AG08396 (cell line): ENCODE measurements at regions not wholly inside any gene's neighbourhood (a gene's known extent, or its start where the extent isn't known, plus 50 kb on each side); places are given as distances from the start of the nearest gene placed in this dataset.
A peak's percentile ranks its signal among the peaks of the same experiment; 100 is the strongest.
"Not testable (repeated sequence)": the region's sequence is repeated elsewhere in the genome, so short reads cannot be mapped to it uniquely, and the experiment has no call there.

Source experiments
- DNase-seq: peaks from one replicate; pipeline ENCODE4 v3.0.0; 2012; ENCODE audit warnings: low spot score, mixed read lengths

DNA sequence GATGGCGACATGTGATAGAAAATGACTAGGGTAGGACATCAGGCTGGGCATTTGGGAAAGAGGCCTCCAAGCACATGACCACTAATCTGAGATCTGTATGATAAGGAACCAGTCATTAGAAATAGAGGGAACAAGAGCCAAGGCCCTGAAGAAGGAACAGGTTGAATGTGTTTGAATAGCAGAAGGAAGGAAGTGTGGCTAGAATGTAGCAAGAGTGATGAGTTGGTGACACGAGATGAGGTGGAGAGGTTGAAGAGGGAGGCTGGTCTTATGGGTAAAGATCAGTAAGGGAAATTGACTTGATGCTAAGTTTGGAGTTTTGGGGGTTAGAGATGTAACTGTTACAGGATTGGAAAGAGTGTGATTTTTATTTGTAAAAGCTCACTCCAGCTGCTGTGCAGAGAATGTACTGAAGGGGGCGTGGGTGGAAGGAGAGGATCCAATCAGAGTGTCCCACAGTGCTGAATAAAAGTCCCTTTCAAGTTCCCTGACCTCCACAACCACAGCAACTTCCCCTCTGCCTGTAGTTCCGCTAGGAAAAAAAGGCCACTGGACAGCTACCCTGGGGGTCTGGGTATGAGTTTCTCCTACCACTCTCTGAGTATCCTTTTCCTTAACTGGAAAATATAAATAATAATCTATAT, 295.0 kb downstream of the OMA1 start:
- peak; percentile 35 for DNase-seq

DNA sequence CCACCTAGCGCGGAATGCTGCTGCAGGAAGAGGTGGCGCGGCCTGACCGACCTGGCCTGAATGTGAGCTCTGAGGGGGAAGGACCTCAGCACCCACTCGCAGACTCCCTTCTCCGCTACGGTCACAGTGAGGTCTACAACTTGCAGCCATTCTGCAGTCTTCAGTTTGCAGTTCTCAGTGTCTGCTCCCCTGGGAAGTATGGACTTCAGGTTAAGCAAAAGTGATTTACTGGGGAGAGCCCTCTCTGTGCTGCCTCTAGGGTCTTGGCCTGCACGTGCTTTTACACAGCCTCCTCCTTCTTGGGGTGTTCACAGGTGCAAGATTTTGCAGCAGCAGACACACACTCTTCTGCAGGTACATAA, 296.0 kb downstream of the OMA1 start:
- DNase-seq, result no peak

DNA sequence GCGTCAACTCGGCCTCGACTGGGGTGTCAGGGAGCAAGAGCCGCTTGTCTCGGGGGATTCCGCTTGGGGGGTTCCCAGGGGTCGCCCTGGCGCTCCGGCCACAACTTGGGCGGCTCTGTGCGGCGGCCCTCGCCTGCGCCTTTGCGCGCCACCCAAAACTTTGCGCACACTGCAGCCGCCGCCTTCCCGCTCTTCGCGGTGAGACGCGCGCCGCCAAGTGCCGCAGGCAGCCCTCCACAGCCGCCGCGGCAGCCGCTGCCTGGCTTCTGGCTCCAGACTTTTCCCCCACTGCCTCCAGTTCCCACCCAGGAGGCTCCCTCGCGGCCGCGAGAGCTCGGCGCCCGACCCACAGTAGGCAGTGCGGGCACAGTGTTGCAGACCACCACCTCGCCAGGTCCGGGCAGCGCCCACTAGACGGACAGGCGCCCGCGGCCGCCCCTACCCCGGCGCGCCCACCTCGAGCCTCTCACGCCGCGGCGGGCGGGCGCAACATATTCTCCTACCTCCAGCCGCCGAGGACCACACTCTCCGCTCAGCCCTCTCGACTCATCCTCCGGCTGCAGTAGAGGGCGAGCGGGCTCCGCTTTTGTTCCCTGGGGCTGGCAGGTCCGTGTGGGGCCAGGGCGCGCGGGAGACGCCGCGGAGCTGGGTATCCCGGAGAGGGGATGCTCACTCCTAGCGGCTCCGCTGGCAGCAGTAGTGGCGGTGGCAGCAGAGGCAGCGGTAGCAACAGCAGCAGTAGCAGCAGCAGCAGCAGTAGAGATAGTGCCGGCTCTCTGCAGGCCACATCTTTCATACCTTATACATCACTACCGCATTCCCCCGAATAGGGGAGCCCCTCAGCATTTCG, 296.6 kb downstream of the OMA1 start:
- peak; percentile 35 for DNase-seq

DNA sequence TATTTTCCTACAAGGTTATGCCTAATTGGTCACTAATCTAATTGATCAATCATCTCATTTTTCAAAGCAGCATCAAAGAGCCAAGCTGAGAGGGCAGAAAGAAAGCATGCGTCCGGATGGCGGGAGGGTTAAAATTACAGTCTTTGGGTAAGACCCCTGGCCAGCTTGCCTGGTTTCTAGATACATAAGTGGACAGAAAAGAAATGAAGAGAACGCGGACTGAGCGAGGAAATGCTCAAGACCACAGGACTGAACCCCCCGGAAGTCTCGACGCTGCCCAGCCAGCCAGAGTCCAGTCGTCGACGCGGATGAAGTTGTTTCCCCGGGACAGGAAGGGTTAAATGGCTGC, 297.2 kb downstream of the OMA1 start:
- no peak for DNase-seq

GRCh38 chr1:58248791-58249190, 297.7 kb downstream of the OMA1 start:
- no peak for DNase-seq

GRCh38 chr1:58248072-58248471, 298.5 kb downstream of the OMA1 start:
- DNase-seq, result no peak

DNA sequence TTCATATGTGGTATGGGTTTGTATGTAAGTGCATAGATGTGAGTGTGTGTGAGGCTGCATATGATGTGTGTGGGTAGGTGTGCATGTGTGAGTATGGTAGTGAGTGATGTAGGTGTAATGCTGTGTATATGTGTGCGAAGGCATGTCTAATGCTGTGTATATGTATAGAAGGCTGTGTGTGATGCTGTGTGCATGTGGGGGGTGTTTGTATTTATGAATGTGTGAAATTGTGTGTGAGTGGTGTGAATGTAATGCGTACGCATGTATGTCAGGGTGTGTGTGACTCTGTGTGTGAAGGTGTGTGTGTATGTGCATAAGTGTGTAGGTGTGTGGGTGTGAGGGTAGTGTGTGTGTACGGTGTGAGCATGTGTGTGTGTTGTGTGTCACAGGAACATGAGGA, 300.0 kb downstream of the OMA1 start:
- DNase-seq, result no peak

GRCh38 chr1:58244872-58245271, 301.7 kb downstream of the OMA1 start:
- DNase-seq, result no peak

DNA sequence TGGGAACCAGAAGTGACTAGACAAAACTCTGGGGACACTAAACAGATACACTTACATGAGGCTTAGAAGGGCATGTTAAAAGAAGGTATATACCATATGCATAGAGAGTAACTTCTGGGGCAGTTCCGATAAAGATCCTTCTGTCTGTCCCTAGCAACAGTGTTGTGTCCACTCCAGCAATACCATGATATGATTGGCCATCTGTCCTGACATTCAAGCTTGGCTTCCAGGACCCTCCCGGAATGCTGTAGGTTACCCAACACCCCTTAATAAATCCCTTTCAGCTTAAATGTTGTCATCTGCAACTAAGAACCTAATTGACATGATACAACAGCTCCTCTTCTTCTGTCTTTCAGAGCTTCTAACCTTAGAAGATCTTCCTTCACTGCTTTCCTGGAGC, 307.7 kb downstream of the OMA1 start:
- no peak for DNase-seq

DNA sequence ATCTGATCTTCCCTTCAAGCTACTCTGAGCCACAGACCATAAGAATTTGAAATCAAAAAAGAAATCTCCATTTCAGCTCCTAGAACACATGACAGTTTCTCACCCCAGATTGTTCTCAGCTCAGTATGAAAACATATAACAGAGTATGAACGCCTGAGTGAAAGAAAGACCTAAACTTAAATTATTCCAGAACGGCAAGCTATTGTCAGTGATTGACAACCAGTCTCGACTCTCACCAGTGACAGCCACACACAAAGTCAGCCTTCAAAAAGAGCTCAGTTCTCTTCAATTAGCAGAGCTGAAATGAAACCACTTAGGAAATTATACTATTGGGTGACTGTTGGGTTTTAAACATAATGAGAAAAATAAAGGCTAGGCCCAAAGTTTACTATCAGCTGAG, 312.8 kb downstream of the OMA1 start:
- DNase-seq, result no peak

- DNase-seq, result no peak
Observed at GRCh38 chr1:58231204-58231603, 315.3 kb downstream of the OMA1 start.

DNA sequence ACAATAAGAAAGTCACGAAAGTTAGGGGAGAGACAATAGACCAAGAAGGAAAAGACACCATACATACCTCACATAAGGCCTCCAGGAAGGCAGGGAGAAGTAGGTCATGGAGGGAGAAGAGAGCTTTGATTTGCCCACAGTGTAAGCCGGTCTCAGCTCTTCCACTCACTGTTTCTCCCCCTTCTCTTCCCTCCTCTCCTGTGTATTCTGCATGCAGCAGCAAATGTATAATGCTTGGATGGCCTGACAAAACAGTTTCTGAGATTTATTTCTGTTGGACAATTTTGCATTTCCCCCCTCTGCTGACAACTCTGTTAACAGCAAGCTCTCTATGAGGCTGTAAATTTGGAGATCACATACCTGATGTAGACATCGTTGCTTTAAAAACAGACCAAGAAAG, 318.9 kb downstream of the OMA1 start:
- DNase-seq, result no peak

DNA sequence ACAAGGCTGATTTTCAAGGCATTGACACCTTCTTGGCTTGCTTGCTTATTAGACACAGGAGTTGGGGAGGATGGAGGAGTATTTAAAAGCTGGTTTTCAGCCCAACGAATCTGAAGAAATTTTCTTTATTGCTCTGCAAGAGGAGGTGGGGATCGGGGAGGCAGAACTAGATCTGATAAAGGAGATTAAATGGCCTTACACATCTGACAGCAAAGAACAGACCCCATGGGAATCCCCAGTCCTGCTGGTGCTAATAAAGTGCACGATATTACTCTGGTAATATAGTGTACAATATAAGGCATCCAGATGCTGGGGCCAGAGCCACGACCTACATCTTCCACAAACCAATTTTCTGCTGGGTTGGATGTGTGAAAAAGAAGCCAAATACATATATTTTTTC, 323.0 kb downstream of the OMA1 start:
- DNase-seq, result no peak

DNA sequence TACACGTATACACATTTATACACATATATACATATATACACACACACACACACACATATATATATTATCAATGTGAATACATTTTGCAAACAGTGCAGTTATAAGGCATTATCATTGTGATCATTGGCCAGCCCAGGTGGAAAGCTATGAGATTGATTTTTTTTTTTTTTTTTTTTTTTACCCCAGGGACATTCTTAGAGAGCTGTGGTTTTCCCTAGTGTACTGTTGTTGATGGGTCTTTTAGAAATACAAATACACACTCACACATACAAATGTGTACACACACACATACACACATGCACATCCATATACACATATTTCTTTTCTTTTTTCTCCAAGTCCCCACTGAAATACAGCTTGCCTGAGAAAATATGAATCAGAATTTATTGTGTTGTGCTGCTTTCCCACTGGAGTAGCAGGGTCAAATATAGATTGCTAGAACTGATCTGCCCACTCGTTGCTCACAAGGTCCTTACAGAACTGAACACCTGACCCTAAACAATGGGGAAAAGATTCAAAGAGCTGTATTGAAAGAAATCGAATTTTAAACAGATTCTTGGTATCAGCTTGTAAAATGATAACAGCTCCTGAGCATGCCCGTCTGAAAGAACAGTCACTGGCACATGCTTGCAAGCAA, 325.6 kb downstream of the OMA1 start:
- DNase-seq, result no peak

- not testable (repeated sequence) for DNase-seq
Observed at GRCh38 chr1:58216169-58216568, 330.4 kb downstream of the OMA1 start.

- no peak for DNase-seq
Observed at GRCh38 chr1:58214674-58215073, 331.9 kb downstream of the OMA1 start.

DNA sequence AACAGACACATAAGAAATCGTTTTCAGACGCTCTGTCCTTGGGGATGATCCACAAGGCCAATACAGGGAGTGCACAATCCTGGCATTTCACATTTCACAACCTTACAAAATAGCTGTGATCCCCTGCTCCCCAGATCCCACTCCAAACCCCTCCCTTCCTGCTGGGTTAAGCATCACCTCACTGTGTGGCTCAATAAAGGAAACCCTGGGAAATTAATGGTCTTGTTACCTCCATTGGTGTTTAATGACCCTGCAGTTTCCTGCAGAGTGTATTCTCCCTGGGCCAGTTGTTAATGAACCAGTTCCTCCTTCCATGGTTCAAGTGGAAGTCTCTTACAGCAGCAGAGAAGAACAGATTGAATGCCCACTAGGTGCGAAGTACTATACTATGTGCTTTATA, 334.7 kb downstream of the OMA1 start:
- no peak for DNase-seq

- DNase-seq, result no peak
Observed at GRCh38 chr1:58209575-58209974, 337.0 kb downstream of the OMA1 start.

DNA sequence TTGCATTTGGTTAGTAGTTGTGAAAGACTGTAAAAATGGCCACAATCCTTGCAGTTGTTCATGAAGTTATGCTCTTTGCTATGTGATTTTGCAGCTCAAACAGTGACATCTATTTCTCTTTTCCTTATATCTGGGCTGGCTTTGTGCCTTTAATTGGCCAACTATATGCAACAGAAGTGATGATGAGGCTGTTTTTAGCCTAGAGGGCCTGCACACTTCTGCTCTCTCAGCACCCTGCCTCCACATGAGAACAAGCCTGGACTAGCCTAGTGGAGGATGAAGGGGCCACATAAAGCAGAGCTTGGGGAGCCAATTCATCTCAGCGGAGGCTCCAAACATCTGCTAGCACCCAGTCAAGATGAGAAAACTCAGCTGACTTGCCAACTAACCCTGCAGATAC, 339.8 kb downstream of the OMA1 start:
- no peak for DNase-seq

- DNase-seq, result no peak
Observed at GRCh38 chr1:58204284-58204683, 342.2 kb downstream of the OMA1 start.

GRCh38 chr1:58201492-58202106, 344.9 kb downstream of the OMA1 start:
- no peak for DNase-seq

GRCh38 chr1:58200437-58200836, 346.1 kb downstream of the OMA1 start:
- DNase-seq, result no peak

- DNase-seq, result no peak
Observed at GRCh38 chr1:58197811-58198210, 348.7 kb downstream of the OMA1 start.
